Colon (tissue), 2 donors: ENCODE measurements at regions not wholly inside any gene's neighbourhood (a gene's known extent, or its start where the extent isn't known, plus 50 kb on each side); places are given as distances from the start of the nearest gene placed in this dataset.

Experiments used
- FAIRE-seq: peaks from 2 replicates; lab custom pipeline; 2012; peaks lifted over from hg19 to GRCh38; lab: Jason Lieb, UNC
- donor health status: control.
- donor health status: control.

DNA sequence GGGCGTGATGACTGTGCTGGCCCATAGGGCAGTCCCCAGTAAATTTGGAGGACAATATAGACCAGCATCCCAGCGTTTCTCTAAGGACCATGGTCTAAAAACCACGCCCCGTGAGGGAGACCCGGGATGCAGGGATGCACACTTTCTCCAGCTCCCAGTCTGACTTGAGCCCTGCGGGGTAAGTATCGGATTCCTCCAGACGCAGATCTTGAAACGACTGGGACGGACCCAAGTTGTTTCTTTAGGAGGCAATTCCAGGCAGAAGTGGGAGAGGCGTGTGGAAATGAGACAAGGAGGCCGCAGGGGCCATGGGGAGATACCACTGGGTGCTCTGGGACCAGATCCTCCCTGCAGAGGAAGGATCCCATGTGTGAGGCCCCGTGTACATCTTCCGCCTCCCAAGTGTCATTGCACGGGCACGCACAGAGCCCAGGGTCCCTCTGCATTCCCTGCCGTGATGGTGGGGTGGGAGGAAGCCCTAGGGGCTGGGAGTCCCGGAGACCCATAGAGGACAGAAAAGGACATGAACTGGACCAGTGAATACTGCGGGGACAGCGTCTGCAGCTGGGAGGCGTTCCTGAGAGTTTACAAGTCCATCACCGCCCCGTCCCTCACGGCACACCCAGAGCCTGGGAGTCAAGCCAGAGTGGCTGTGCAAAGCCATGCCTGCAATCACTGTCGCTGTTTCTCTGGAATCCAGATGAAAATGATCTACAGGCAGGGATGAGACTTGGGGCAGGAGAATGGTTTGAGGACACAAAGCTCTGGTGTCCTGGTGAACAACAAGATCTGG is 522.9 kb downstream of the CDH26 start:
- FAIRE-seq = no peak

DNA sequence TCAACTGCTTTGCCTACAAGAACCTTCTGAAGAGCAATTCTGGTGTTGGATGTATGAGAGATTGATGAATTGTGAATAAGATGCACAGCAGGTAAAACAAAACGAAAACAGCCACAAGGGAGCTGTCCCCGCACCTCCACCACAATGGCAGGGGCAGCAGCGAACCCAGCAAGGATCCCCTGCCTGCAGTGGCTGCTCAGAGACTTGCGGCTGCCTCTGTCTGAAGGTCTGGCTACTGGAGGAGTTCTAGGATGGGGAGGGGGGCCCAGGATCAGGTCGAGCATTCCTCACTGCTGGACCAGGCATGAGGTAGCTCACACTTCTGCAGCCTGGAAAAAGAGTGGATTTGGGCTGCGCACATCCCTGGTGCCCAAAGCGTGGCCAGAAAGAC is 523.5 kb downstream of the CDH26 start:
- no peak for FAIRE-seq

DNA sequence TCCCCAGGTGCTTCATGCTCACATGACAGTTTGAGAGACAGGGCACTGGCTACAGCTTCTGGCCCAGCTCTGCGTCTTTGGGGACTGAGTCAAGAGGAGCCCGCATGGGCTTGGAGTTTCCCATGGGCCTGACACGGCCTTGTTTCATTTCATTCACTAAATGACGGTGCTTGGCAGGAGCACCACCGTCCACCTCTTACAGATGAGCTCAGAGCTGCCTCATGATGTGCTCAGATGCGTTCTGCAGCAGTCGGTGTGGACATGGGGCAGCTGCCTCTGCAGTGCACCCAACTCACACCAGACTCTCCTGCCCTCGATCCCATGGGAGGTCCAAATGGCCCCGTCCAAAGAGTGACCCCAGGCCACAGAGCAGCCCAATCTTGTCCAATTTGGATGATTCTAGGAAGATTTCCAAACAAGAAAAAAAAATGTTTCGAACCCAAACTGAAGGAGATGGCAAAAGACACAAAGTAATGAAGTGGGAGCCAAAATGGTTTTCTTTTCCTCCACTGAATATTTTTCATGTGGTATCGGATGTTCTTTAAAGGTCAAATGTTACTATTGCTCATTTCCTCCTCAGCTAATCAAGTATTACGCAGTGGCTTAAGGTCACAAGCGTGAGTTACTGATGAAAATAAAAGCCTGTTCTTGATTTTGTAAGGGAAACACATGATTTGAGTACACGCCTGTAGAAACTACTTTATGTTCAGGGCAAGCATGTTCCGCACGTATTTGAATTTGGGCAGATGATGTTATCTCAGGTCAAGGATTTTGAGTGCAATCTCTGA is 524.2 kb downstream of the CDH26 start:
- no peak for FAIRE-seq

DNA sequence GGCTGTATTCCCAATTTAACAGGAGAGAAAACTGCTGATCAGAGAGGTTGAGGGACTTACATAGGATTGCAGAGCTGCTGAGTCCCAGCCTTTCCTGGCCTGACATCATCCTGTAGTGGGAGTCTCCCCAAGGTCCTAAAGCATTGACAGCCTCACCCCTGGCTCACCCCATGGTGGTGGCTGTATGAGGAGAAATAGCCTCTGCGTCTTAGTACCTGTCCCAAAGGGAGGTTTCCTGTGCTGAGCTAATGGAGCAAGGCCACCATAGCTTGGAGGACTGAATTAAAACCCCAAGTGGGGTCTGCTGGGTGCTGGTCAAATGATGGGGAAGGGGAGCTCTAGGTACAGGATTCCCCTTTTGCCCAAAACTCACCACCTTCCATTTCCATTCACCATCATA is 525.1 kb downstream of the CDH26 start:
- no peak for FAIRE-seq

- FAIRE-seq = no peak
Measured at GRCh38 chr20:60484316-60484715, 526.1 kb downstream of the CDH26 start.

- FAIRE-seq = no peak
Measured at GRCh38 chr20:60485012-60485760, 527.0 kb downstream of the CDH26 start.

- no peak for FAIRE-seq
Measured at GRCh38 chr20:60486315-60486714, 528.1 kb downstream of the CDH26 start.

- no peak for FAIRE-seq
Measured at GRCh38 chr20:60486937-60487336, 528.7 kb downstream of the CDH26 start.

- no peak for FAIRE-seq
Measured at GRCh38 chr20:60490217-60491050, 532.2 kb downstream of the CDH26 start.

DNA sequence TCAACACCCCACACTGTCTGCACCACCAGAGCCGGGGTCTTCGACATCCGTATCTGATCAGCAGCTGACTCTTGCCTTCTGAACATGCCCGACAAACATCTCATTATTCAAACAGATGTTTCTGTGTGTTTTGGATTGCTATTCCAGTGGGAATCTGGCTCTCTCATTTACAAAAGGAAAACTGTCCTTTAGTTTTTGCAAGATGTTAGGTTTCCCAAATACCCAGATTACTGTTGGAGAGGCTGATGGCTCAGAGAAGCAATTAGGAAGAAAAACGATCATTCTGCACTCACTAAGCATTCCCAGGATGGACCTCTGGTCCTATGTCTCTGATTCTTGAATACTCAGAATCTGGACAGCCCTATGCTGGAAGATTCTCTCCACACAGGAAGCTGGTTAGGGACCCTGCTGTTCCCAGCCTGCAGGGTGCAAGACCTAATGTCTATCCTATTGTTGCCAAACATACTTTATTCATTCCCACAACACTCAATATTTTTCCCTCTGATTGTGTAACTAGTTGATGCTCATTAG is 532.9 kb downstream of the CDH26 start:
- FAIRE-seq = no peak

- FAIRE-seq = no peak
Measured at GRCh38 chr20:60494476-60494875, 536.3 kb downstream of the CDH26 start.

- no peak for FAIRE-seq
Measured at GRCh38 chr20:60497298-60498035, 539.2 kb downstream of the CDH26 start.

GRCh38 chr20:60500038-60500701 is 541.9 kb downstream of the CDH26 start:
- no peak for FAIRE-seq

DNA sequence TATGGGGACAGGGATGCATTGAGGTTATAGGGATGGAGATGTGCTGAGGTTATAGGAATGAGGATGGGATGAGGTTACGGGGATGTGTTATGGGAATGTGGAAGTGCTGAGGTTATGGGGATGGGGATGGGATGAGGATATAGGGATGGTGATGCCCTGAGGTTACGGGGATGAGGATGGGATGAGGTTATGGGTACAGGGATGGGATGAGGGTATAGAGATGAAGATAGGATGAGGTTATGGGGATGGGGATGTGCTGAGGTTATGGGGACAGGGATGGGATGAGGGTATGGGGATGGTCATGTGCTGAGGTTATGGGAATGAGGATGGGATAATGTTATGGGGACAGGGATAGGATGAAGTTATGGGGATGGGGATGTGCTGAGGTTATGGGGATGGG is 542.8 kb downstream of the CDH26 start:
- FAIRE-seq = no peak

DNA sequence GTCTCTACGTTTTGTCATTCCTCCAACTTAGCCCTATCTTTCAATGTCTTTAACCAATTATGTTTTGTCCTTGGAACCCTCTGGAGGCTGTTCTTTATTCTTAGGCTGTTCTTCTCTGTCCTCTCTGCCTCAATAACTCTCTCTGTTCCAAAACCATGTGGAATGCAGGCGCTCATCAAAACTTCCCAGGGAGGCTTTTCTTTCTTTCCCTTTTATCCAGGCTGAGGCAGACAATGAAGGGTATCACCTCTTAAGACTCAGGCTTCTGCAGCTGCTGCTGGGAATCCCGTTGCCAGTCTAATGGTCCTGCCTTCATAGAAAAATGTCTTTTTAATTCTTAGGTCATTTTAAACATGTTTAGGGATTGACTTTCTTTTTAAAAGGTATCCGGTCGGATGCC is 544.7 kb downstream of the CDH26 start:
- no peak for FAIRE-seq

DNA sequence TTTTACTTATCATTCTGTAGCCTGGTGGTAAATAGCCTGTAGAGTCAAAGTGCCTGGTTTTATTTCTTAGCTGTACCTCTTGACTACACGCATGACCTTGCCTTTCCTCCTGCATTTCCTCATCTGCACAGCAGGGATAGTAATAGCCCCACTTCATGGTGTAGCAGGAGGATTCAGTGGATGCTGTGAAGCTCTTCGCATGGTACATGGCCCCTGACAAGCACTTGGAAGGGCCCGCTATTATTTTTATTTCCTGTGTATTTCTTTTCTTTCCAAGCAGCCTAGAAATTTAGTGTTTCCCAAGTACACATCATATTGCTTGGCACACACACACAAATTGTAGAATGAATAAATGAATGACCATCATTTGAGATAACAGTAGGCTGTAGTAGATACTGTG is 547.2 kb downstream of the CDH26 start:
- no peak for FAIRE-seq

- FAIRE-seq = no peak
Measured at GRCh38 chr20:60506061-60506460, 547.8 kb downstream of the CDH26 start.

DNA sequence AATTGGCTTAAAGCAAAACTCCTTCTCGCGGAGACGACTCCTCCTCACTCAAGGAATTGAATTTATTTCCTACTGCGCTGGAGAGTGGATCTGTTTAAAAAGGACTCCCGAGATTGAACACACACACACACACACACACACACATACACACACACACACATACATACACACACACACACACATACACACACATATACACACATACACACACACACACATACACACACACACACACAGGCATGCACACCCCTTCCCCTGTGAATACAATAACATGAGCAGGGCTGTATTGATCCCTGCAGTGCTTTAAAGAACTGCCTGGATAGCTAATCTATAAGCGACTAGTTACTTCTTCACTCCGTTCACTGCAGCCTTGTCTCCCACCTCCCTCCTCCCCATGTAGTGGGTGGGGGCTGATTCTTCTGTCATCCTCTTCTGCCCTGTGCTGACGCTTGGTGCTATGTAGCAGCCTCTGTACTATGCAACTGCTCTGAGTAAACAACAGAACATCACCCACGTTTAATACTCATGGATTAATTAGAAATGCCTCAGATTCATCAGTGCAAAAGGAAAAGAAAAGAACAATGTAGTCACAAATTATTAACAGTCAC is 549.0 kb downstream of the CDH26 start:
- FAIRE-seq = no peak

GRCh38 chr20:60509407-60509806 is 551.2 kb downstream of the CDH26 start:
- no peak for FAIRE-seq

- FAIRE-seq = no peak
Measured at GRCh38 chr20:60510356-60510755, 552.1 kb downstream of the CDH26 start.
